GM23338 (cell line): ENCODE measurements at regions not wholly inside any gene's neighbourhood (a gene's known extent, or its start where the extent isn't known, plus 50 kb on each side); places are given as distances from the start of the nearest gene placed in this dataset.

Experiments used
- ATAC-seq: fragments of 200-7000 bp; cut with Tn5 transposase; 3 replicates; pipeline ENCODE4 v1.9.1; 2020
- DNase-seq: peaks from one replicate; pipeline ENCODE4 v3.0.0-alpha.2; 2015; ENCODE audit warnings: low spot score
- H2AFZ ChIP-seq: fragments of 200-600 bp; sonication (generic); 2 replicates; pipeline ENCODE4 v1.8.0; 2016; ENCODE audit warnings: antibody characterized with exemption, mild to moderate bottlenecking, moderate library complexity
- H3F3A ChIP-seq: fragments of 200-600 bp; sonication (generic); replicated peaks from 2 replicates; pipeline ENCODE4 v1.8.0; 2017; ENCODE audit warnings: antibody characterized with exemption, mixed run types, low read depth
- H3K27ac ChIP-seq: fragments of 200-600 bp; sonication (generic); 2 replicates; pipeline ENCODE4 v1.6.1; 2016; ENCODE audit warnings: low read depth
- H3K27me3 ChIP-seq: fragments of 200-600 bp; sonication (generic); 2 replicates; pipeline ENCODE4 v1.8.0; 2016; ENCODE audit warnings: mild to moderate bottlenecking, mixed run types, moderate library complexity; ENCODE audit not compliant: insufficient read depth
- H3K36me3 ChIP-seq: fragments of 200-600 bp; sonication (generic); 2 replicates; pipeline ENCODE4 v1.8.0; 2016; ENCODE audit warnings: mild to moderate bottlenecking; ENCODE audit not compliant: insufficient read depth
- H3K4me1 ChIP-seq: fragments of 200-600 bp; sonication (generic); 2 replicates; pipeline ENCODE4 v1.8.0; 2016; ENCODE audit warnings: mild to moderate bottlenecking, moderate library complexity; ENCODE audit not compliant: insufficient read depth
- H3K4me2 ChIP-seq: fragments of 200-600 bp; sonication (generic); 2 replicates; pipeline ENCODE4 v1.7.1; 2017; ENCODE audit warnings: mixed run types
- H3K4me3 ChIP-seq: fragments of 200-600 bp; sonication (generic); 2 replicates; pipeline ENCODE4 v1.6.1; 2016; ENCODE audit warnings: mixed run types
- H3K79me2 ChIP-seq: fragments of 200-600 bp; sonication (generic); replicated peaks from 2 replicates; pipeline ENCODE4 v1.8.0; 2017; ENCODE audit warnings: mild to moderate bottlenecking; ENCODE audit not compliant: insufficient read depth
- H3K9me2 ChIP-seq: fragments of 200-600 bp; sonication (generic); 2 replicates; pipeline ENCODE4 v1.8.0; 2017; ENCODE audit not compliant: insufficient read depth
- H4K20me1 ChIP-seq: fragments of 200-600 bp; sonication (generic); replicated peaks from 2 replicates; pipeline ENCODE4 v1.8.0; 2017; ENCODE audit warnings: mild to moderate bottlenecking; ENCODE audit not compliant: insufficient read depth
- H3K27ac Mint-ChIP-seq: 2 replicates; pipeline ENCODE4 v1.8.0; 2020; ENCODE audit warnings: inconsistent platforms, mild to moderate bottlenecking, moderate library complexity, mixed read lengths
- H3K27me3 Mint-ChIP-seq: 3 replicates; pipeline ENCODE4 v1.8.0; 2022; ENCODE audit warnings: low read depth, mild to moderate bottlenecking, moderate library complexity, mixed read lengths, inconsistent platforms; ENCODE audit not compliant: insufficient read depth, poor library complexity
- H3K36me3 Mint-ChIP-seq: 3 replicates; pipeline ENCODE4 v1.8.0; 2021; ENCODE audit warnings: low read depth, mild to moderate bottlenecking, inconsistent platforms, moderate library complexity, mixed read lengths
- H3K4me1 Mint-ChIP-seq: 3 replicates; pipeline ENCODE4 v1.8.0; 2020; ENCODE audit warnings: mild to moderate bottlenecking, inconsistent platforms, mixed read lengths
- H3K4me3 Mint-ChIP-seq: 3 replicates; pipeline ENCODE4 v1.8.0; 2021; ENCODE audit warnings: moderate library complexity, mild to moderate bottlenecking, inconsistent platforms, mixed read lengths
- H3K9me3 Mint-ChIP-seq: 3 replicates; pipeline ENCODE4 v1.8.0; 2020; ENCODE audit warnings: moderate library complexity, mild to moderate bottlenecking, inconsistent platforms, mixed read lengths
- CREB1 ChIP-seq: fragments of 250-450 bp; sonication (Bioruptor Pico); IDR thresholded peaks from 2 replicates; pipeline ENCODE4 v1.5.0; 2020; ENCODE audit warnings: low read depth, mild to moderate bottlenecking, moderate library complexity
- ETS1 ChIP-seq: IDR thresholded peaks from 2 replicates; pipeline ENCODE4 v1.6.1; 2016; ENCODE audit warnings: antibody characterized with exemption
- EZH2 ChIP-seq: fragments of 200-600 bp; sonication (generic); IDR thresholded peaks from one replicate; pipeline ENCODE4 v1.8.0; 2017; ENCODE audit warnings: antibody characterized with exemption, mild to moderate bottlenecking, low read depth; ENCODE audit not compliant: unreplicated experiment
- EZH2phosphoT487 ChIP-seq: fragments of 200-600 bp; sonication (generic); IDR thresholded peaks from one replicate; pipeline ENCODE4 v1.8.1; 2018; ENCODE audit warnings: antibody characterized with exemption; ENCODE audit not compliant: unreplicated experiment
- JUNB ChIP-seq: IDR thresholded peaks from one replicate; pipeline ENCODE4 v1.6.1; 2016; ENCODE audit warnings: antibody characterized with exemption; ENCODE audit not compliant: unreplicated experiment
- NANOG ChIP-seq: IDR thresholded peaks from 2 replicates; pipeline ENCODE4 v1.6.1; 2016; ENCODE audit warnings: antibody characterized with exemption, borderline replicate concordance
- POLR2AphosphoS5 ChIP-seq: IDR thresholded peaks from 2 replicates; pipeline ENCODE4 v1.6.1; 2016; ENCODE audit warnings: antibody characterized with exemption, low read depth
- REST ChIP-seq: IDR thresholded peaks from one replicate; pipeline ENCODE4 v1.6.1; 2018; ENCODE audit warnings: antibody characterized with exemption; ENCODE audit not compliant: unreplicated experiment
- ZNF114 ChIP-seq: fragments of 250-450 bp; sonication (Bioruptor Pico); IDR thresholded peaks from 2 replicates; pipeline ENCODE4 v1.5.0; 2020; ENCODE audit warnings: mild to moderate bottlenecking, moderate library complexity
- ZNF331 ChIP-seq: fragments of 250-450 bp; sonication (Bioruptor Pico); IDR thresholded peaks from 2 replicates; pipeline ENCODE4 v1.5.0; 2020; ENCODE audit warnings: low read depth, mild to moderate bottlenecking, moderate library complexity
- TF ChIP-seq, protein P1 (sequence below): fragments of 250-450 bp; sonication (Bioruptor Pico); IDR thresholded peaks from 2 replicates; pipeline ENCODE4 v1.5.0; 2020; ENCODE audit warnings: mild to moderate bottlenecking, moderate library complexity
- TF ChIP-seq, protein P2 (sequence below), 2 experiments: fragments of 200-600 bp in 1 of 2; sonication (generic) in 1 of 2; conservative IDR thresholded peaks; 2 replicates each; pipeline versions ENCODE4 v1.5.1 to v1.6.1; 2016 to 2017; ENCODE audit warnings: antibody characterized with exemption in 2 of 2, low read depth in 2 of 2, mild to moderate bottlenecking in 2 of 2, moderate library complexity in 1 of 2

GRCh38 chr17:34070712-34071111, 184.4 kb upstream of the CCL2 start:
- DNase-seq (no peak), ATAC-seq (no peak)
- Mint-ChIP-seq H3K4me1 (no peaks in the 10 kb centered on the region), H3K27me3 (peaks cover 3% of the 10 kb centered on the region), H3K9me3 (peaks cover 7% of the 10 kb centered on the region; the same call in 2 of the 3 replicates), H3K4me3 (no peak overlapping the region), H3K36me3 (peaks cover 7% of the 10 kb centered on the region; the same call in 2 of the 3 replicates), H3K27ac (no peak overlapping the region)
- Histone ChIP-seq H3K27ac (no peak overlapping the region), H2AFZ (no peak overlapping the region), H3K36me3 (no peaks in the 10 kb centered on the region), H3K4me2 (no peak overlapping the region), H3F3A (no peaks in the 10 kb centered on the region), H3K79me2 (no peaks in the 10 kb centered on the region), H3K4me3 (no peak overlapping the region), H4K20me1 (no peaks in the 10 kb centered on the region), H3K9me2 (0 out of 2 replicates have a peak, but pooled peaks cover 11% of the 10 kb centered on the region), H3K4me1 (no peaks in the 10 kb centered on the region), H3K27me3 (no peaks in the 10 kb centered on the region)
- TF ChIP-seq, protein P1, sequence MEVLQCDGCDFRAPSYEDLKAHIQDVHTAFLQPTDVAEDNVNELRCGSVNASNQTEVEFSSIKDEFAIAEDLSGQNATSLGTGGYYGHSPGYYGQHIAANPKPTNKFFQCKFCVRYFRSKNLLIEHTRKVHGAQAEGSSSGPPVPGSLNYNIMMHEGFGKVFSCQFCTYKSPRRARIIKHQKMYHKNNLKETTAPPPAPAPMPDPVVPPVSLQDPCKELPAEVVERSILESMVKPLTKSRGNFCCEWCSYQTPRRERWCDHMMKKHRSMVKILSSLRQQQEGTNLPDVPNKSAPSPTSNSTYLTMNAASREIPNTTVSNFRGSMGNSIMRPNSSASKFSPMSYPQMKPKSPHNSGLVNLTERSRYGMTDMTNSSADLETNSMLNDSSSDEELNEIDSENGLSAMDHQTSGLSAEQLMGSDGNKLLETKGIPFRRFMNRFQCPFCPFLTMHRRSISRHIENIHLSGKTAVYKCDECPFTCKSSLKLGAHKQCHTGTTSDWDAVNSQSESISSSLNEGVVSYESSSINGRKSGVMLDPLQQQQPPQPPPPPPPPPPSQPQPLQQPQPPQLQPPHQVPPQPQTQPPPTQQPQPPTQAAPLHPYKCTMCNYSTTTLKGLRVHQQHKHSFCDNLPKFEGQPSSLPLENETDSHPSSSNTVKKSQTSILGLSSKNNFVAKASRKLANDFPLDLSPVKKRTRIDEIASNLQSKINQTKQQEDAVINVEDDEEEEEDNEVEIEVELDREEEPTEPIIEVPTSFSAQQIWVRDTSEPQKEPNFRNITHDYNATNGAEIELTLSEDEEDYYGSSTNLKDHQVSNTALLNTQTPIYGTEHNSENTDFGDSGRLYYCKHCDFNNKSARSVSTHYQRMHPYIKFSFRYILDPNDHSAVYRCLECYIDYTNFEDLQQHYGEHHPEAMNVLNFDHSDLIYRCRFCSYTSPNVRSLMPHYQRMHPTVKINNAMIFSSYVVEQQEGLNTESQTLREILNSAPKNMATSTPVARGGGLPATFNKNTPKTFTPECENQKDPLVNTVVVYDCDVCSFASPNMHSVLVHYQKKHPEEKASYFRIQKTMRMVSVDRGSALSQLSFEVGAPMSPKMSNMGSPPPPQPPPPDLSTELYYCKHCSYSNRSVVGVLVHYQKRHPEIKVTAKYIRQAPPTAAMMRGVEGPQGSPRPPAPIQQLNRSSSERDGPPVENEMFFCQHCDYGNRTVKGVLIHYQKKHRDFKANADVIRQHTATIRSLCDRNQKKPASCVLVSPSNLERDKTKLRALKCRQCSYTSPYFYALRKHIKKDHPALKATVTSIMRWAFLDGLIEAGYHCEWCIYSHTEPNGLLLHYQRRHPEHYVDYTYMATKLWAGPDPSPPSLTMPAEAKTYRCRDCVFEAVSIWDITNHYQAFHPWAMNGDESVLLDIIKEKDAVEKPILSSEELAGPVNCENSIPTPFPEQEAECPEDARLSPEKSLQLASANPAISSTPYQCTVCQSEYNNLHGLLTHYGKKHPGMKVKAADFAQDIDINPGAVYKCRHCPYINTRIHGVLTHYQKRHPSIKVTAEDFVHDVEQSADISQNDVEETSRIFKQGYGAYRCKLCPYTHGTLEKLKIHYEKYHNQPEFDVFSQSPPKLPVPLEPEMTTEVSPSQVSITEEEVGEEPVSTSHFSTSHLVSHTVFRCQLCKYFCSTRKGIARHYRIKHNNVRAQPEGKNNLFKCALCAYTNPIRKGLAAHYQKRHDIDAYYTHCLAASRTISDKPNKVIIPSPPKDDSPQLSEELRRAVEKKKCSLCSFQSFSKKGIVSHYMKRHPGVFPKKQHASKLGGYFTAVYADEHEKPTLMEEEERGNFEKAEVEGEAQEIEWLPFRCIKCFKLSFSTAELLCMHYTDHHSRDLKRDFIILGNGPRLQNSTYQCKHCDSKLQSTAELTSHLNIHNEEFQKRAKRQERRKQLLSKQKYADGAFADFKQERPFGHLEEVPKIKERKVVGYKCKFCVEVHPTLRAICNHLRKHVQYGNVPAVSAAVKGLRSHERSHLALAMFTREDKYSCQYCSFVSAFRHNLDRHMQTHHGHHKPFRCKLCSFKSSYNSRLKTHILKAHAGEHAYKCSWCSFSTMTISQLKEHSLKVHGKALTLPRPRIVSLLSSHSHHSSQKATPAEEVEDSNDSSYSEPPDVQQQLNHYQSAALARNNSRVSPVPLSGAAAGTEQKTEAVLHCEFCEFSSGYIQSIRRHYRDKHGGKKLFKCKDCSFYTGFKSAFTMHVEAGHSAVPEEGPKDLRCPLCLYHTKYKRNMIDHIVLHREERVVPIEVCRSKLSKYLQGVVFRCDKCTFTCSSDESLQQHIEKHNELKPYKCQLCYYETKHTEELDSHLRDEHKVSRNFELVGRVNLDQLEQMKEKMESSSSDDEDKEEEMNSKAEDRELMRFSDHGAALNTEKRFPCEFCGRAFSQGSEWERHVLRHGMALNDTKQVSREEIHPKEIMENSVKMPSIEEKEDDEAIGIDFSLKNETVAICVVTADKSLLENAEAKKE, result no peak
- TF ChIP-seq CREB1 (CRISPR knock-in tag), result no peak
- no peak for TF ChIP-seq NANOG
- no peak for TF ChIP-seq POLR2AphosphoS5
- TF ChIP-seq EZH2, result no peak
- TF ChIP-seq REST, result no peak
- TF ChIP-seq JUNB, result no peak
- no peak for TF ChIP-seq ZNF114 (CRISPR knock-in tag)
- TF ChIP-seq, protein P2, sequence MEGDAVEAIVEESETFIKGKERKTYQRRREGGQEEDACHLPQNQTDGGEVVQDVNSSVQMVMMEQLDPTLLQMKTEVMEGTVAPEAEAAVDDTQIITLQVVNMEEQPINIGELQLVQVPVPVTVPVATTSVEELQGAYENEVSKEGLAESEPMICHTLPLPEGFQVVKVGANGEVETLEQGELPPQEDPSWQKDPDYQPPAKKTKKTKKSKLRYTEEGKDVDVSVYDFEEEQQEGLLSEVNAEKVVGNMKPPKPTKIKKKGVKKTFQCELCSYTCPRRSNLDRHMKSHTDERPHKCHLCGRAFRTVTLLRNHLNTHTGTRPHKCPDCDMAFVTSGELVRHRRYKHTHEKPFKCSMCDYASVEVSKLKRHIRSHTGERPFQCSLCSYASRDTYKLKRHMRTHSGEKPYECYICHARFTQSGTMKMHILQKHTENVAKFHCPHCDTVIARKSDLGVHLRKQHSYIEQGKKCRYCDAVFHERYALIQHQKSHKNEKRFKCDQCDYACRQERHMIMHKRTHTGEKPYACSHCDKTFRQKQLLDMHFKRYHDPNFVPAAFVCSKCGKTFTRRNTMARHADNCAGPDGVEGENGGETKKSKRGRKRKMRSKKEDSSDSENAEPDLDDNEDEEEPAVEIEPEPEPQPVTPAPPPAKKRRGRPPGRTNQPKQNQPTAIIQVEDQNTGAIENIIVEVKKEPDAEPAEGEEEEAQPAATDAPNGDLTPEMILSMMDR (conservative IDR thresholded peaks at IDR 0.05; ENCODE audit: low read depth in 2 of 2), result no peak
- TF ChIP-seq ETS1, result no peak
- no peak for TF ChIP-seq ZNF331 (CRISPR knock-in tag)
- no peak for TF ChIP-seq EZH2phosphoT487
